AG04450 (cell line): ENCODE measurements at regions not wholly inside any gene's neighbourhood (a gene's known extent, or its start where the extent isn't known, plus 50 kb on each side); places are given as distances from the start of the nearest gene placed in this dataset.

Experiments used
- CTCF ChIA-PET: fragments of 300-600, 350-600 bp; formaldehyde crosslinking; extraction: SDS; loops from one replicate; lab custom pipeline; 2022; ENCODE audit warnings: antibody characterized with exemption, inconsistent platforms; lab: Charles Lee
- POLR2A ChIA-PET: fragments of 350-600 bp; formaldehyde crosslinking; extraction: SDS; loops from one replicate; lab custom pipeline; 2021; ENCODE audit warnings: antibody characterized with exemption, inconsistent platforms; lab: Yijun Ruan, JAX
- DNase-seq: peaks from one replicate; pipeline ENCODE4 v3.0.0-alpha.2; 2011; ENCODE audit warnings: low read depth, low spot score
- H3K27ac ChIP-seq: one replicate; pipeline ENCODE4 v1.5.1; 2012; ENCODE audit warnings: low read depth, low read length, control low read depth
- H3K27me3 ChIP-seq: one replicate; pipeline ENCODE4 v1.6.0; 2012; ENCODE audit warnings: low read length; ENCODE audit not compliant: control insufficient read depth, insufficient read depth
- H3K4me3 ChIP-seq: 2 replicates; pipeline ENCODE4 v1.5.1; 2011; ENCODE audit warnings: mild to moderate bottlenecking, low read depth, low read length, control low read depth
- H3K9me3 ChIP-seq: 2 replicates; pipeline ENCODE4 v1.5.1; 2012; ENCODE audit warnings: low read length; ENCODE audit not compliant: control insufficient read depth, insufficient read depth
- TF ChIP-seq, protein P1 (sequence below): IDR thresholded peaks from 2 replicates; pipeline ENCODE4 v1.5.1; 2011; ENCODE audit warnings: low read depth, low read length, control low read depth, inconsistent platforms

DNA sequence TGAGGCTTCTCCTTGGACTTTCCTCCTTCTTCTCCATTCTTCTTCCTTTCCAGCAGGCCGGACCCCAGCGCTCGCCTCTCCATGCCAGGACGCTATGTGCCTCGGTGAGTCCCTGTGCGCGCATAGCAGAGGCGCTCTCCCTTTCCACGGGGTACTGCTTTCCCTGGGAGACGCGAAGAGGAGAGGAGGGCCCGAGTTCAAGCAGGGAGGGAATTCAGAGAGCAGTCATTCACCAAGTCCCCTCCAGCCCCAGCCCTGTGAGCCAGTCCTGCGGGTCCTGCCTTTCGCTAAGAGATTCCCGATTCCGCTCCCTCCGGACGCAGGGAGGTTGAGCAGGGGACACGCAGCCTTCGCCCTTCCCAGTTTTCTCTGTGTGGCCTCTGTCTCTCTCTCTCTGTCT, 160.4 kb downstream of the EFNB2 start:
- no peak overlapping the region for H3K4me3 ChIP-seq
- H3K27me3 ChIP-seq = no peaks in the 10 kb centered on the region
- peaks cover 8% of the 10 kb centered on the region for H3K9me3 ChIP-seq
- no peak overlapping the region for H3K27ac ChIP-seq
- ChIA-PET CTCF (no interaction called here), POLR2A (no interaction called here)
- TF ChIP-seq, protein P1, sequence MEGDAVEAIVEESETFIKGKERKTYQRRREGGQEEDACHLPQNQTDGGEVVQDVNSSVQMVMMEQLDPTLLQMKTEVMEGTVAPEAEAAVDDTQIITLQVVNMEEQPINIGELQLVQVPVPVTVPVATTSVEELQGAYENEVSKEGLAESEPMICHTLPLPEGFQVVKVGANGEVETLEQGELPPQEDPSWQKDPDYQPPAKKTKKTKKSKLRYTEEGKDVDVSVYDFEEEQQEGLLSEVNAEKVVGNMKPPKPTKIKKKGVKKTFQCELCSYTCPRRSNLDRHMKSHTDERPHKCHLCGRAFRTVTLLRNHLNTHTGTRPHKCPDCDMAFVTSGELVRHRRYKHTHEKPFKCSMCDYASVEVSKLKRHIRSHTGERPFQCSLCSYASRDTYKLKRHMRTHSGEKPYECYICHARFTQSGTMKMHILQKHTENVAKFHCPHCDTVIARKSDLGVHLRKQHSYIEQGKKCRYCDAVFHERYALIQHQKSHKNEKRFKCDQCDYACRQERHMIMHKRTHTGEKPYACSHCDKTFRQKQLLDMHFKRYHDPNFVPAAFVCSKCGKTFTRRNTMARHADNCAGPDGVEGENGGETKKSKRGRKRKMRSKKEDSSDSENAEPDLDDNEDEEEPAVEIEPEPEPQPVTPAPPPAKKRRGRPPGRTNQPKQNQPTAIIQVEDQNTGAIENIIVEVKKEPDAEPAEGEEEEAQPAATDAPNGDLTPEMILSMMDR = no peak
- DNase-seq = no peak

DNA sequence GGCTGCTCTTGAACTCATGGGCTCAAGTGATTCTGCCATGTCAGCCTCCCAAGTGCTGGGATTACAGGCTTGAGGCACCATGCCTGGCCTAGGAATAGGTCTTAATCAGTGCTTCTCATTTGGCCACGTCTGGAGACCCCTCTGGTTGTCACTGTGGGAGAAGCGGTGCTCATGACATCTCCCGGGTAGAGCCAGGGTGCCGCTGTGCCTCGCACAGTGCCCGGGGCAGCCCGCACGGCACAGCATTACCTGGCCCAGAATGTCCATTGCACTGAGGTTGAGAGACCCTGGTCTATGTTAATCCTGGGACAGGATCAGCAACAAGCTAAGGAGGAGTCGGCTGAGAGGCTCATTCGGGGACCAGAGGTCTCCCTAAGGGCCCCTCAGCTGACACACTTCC, 160.8 kb downstream of the EFNB2 start:
- DNase-seq = no peak
- Histone ChIP-seq H3K9me3 (peaks cover 8% of the 10 kb centered on the region), H3K4me3 (no peak overlapping the region), H3K27me3 (no peaks in the 10 kb centered on the region), H3K27ac (no peak overlapping the region)
- TF ChIP-seq, protein P1 = no peak
- POLR2A ChIA-PET = interaction anchor here (0.6 to 0.7 kb wide), 2 partner anchors 17 to 49 kb away, joined by 3 read pairs; no protein-coding TSS in a partner anchor
- CTCF ChIA-PET = interaction anchor here (0.7 kb wide), 1 partner anchor 513 kb away, joined by 6 read pairs; no protein-coding TSS in a partner anchor

DNA sequence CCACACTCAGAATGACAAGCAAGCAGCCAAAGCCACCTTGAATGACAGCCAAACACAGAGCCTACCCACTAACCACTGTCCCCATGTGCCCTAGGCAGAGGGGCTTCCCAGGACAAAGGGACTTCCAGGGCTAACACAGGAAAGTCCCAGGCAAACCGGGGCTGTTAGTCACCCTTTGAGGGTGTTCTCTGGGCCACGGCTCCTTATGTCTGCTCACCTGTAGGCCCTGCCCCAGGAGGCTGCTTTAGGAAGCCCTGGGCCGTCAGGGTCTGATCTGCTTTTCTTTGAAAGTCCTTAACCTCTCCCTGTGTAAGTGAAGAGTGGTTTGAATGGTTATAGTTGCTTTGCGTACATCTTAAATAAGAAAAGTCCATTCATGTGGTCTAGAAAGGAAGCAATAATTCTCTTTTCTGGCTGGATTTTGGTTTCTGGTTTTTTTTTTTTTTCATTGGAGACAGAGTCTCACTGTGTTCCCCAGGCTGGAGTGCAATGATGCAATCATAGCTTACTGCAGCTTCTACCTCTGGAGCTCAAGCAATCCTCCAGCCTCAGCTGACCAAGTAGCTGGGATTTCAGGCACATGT, 161.4 kb downstream of the EFNB2 start:
- Histone ChIP-seq H3K4me3 (no peak overlapping the region), H3K27me3 (no peaks in the 10 kb centered on the region), H3K9me3 (peaks cover 8% of the 10 kb centered on the region), H3K27ac (peak overlapping the region; percentile 54)
- TF ChIP-seq, protein P1 = no peak
- ChIA-PET POLR2A (interaction anchor here (0.6 to 0.7 kb wide), 2 partner anchors 17 to 49 kb away, joined by 3 read pairs; no protein-coding TSS in a partner anchor), CTCF (interaction anchor here (0.7 kb wide), 1 partner anchor 512 kb away, joined by 6 read pairs; no protein-coding TSS in a partner anchor)
- no peak for DNase-seq

DNA sequence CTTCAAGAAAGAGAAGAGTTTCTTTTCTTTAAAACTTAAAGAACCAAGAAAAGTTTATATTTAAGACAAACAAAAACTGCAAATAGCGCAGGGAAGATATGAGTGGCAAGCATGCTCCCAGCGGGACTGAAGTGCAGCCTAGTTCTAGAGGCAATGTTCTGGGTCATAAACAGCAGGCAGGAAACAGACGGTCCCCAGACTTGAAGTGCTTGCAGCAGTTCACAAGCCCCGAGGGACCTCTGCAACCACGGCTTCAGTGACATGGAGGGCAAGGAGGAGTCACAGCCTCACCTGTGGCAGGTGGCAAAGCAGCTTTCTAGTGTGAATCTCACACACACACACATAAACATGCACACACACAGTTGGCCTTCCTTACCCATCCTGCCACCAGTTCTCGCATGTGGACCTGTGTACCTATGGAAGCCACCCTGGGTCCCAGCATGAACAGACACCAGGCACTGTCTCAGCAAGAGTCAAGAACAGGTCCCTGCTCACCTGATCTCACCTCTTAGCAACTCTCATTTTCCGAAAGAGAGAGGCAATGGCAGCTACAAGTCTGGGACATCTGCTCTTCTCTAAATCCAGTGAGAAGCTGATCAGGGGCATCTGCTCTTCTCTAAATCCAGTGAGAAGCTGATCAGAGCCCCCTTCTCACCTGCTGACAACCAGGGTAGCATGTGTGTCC, 162.0 kb downstream of the EFNB2 start:
- TF ChIP-seq, protein P1 = no peak
- Histone ChIP-seq H3K27me3 (no peaks in the 10 kb centered on the region), H3K9me3 (peaks cover 8% of the 10 kb centered on the region), H3K27ac (no peak overlapping the region), H3K4me3 (no peak overlapping the region)
- DNase-seq = no peak
- ChIA-PET POLR2A (no interaction called here), CTCF (no interaction called here)
